WTC11 (cell line): ENCODE measurements at regions not wholly inside any gene's neighbourhood (a gene's known extent, or its start where the extent isn't known, plus 50 kb on each side); places are given as distances from the start of the nearest gene placed in this dataset.

ENCODE experiments used
- ATAC-seq: fragments of 200-7000 bp; cut with Tn5 transposase; 2 replicates; pipeline ENCODE4 v1.10.0; 2021; ENCODE audit warnings: mild to moderate bottlenecking, moderate library complexity
- CTCF ChIA-PET: fragments of 300-600 bp; sonication (Branson Sonifier 250); formaldehyde crosslinking; loops from one replicate; lab custom pipeline; 2021; ENCODE audit warnings: antibody characterized with exemption; lab: Charles Lee
- POLR2A ChIA-PET: fragments of 350-600 bp; sonication (Branson Sonifier 250); formaldehyde crosslinking; loops from one replicate; lab custom pipeline; 2021; ENCODE audit warnings: antibody characterized with exemption; lab: Charles Lee
- DNase-seq: peaks from one replicate; pipeline ENCODE4 v3.0.0; 2021; ENCODE audit warnings: low spot score
- H3K27ac Mint-ChIP-seq: 2 replicates; pipeline ENCODE4 v1.8.0; 2021; ENCODE audit warnings: mixed read lengths
- H3K27me3 Mint-ChIP-seq: 2 replicates; pipeline ENCODE4 v1.8.0; 2021; ENCODE audit warnings: low read depth, mild to moderate bottlenecking, moderate library complexity, mixed read lengths
- H3K36me3 Mint-ChIP-seq: 2 replicates; pipeline ENCODE4 v1.8.0; 2021; ENCODE audit warnings: mixed read lengths
- H3K4me1 Mint-ChIP-seq: 2 replicates; pipeline ENCODE4 v1.8.0; 2022; ENCODE audit warnings: mixed read lengths
- H3K4me3 Mint-ChIP-seq: 2 replicates; pipeline ENCODE4 v1.8.0; 2021; ENCODE audit warnings: mild to moderate bottlenecking, moderate library complexity, mixed read lengths
- H3K9me3 Mint-ChIP-seq: 2 replicates; pipeline ENCODE4 v1.8.0; 2021; ENCODE audit warnings: mixed read lengths
- ATF1 ChIP-seq: sonication (generic); formaldehyde crosslinking; IDR thresholded peaks from 2 replicates; pipeline ENCODE4 v1.8.1; 2023; ENCODE audit warnings: mild to moderate bottlenecking, moderate library complexity, missing genetic modification reagents
- CBFB ChIP-seq: sonication (generic); formaldehyde crosslinking; IDR thresholded peaks from 2 replicates; pipeline ENCODE4 v1.8.1; 2022; ENCODE audit warnings: mild to moderate bottlenecking, low read depth, missing genetic modification reagents
- ETV6 ChIP-seq: sonication (generic); formaldehyde crosslinking; IDR thresholded peaks from 2 replicates; pipeline ENCODE4 v1.8.1; 2022; ENCODE audit warnings: mild to moderate bottlenecking, missing genetic modification reagents
- GRHL2 ChIP-seq: fragments of 250-450 bp; sonication (Bioruptor Pico); IDR thresholded peaks from 2 replicates; pipeline ENCODE4 v1.8.0; 2022; ENCODE audit warnings: mild to moderate bottlenecking, moderate library complexity; ENCODE audit not compliant: insufficient replicate concordance, severe bottlenecking
- GTF2I ChIP-seq: fragments of 250-450 bp; sonication (Bioruptor Pico); conservative IDR thresholded peaks from 2 replicates; pipeline ENCODE4 v1.4.0; 2021; ENCODE audit warnings: mild to moderate bottlenecking
- NFE2L1 ChIP-seq: sonication (generic); formaldehyde crosslinking; IDR thresholded peaks from 2 replicates; pipeline ENCODE4 v1.8.1; 2023; ENCODE audit warnings: missing genetic modification reagents
- NR1H2 ChIP-seq: sonication (generic); formaldehyde crosslinking; IDR thresholded peaks from 2 replicates; pipeline ENCODE4 v1.9.0; 2021; ENCODE audit warnings: mild to moderate bottlenecking, moderate library complexity, missing genetic modification reagents
- OVOL2 ChIP-seq: fragments of 250-450 bp; sonication (Bioruptor Pico); IDR thresholded peaks from 2 replicates; pipeline ENCODE4 v1.9.0; 2021; ENCODE audit warnings: mild to moderate bottlenecking, borderline replicate concordance
- RELA ChIP-seq: sonication (generic); formaldehyde crosslinking; IDR thresholded peaks from 2 replicates; pipeline ENCODE4 v1.8.1; 2022; ENCODE audit warnings: missing genetic modification reagents, mild to moderate bottlenecking, borderline replicate concordance
- RORB ChIP-seq: fragments of 250-450 bp; sonication (Bioruptor Pico); IDR thresholded peaks from 2 replicates; pipeline ENCODE4 v1.9.0; 2021; ENCODE audit warnings: mild to moderate bottlenecking
- TEAD1 ChIP-seq: sonication (generic); formaldehyde crosslinking; IDR thresholded peaks from 2 replicates; pipeline ENCODE4 v1.8.0; 2022; ENCODE audit warnings: mild to moderate bottlenecking, missing genetic modification reagents
- TP53 ChIP-seq: sonication (generic); formaldehyde crosslinking; IDR thresholded peaks from 2 replicates; pipeline ENCODE4 v1.8.1; 2023; ENCODE audit warnings: mild to moderate bottlenecking, missing genetic modification reagents
- ZNF263 ChIP-seq: sonication (generic); formaldehyde crosslinking; IDR thresholded peaks from 2 replicates; pipeline ENCODE4 v1.8.1; 2022; ENCODE audit warnings: low read depth, mild to moderate bottlenecking, moderate library complexity, missing genetic modification reagents
- ZNF317 ChIP-seq: sonication (generic); formaldehyde crosslinking; IDR thresholded peaks from 2 replicates; pipeline ENCODE4 v1.8.1; 2023; ENCODE audit warnings: low read depth, mild to moderate bottlenecking, moderate library complexity, missing genetic modification reagents, borderline replicate concordance
- TF ChIP-seq, protein P1 (sequence below): sonication (generic); formaldehyde crosslinking; IDR thresholded peaks from 2 replicates; pipeline ENCODE4 v1.8.1; 2022; ENCODE audit warnings: low read depth, missing genetic modification reagents, borderline replicate concordance
- TF ChIP-seq, protein P2 (sequence below): fragments of 250-450 bp; sonication (Bioruptor Pico); IDR thresholded peaks from 2 replicates; pipeline ENCODE4 v1.9.0; 2021; ENCODE audit warnings: mild to moderate bottlenecking, borderline replicate concordance
- TF ChIP-seq, protein P3 (sequence below): sonication (generic); formaldehyde crosslinking; IDR thresholded peaks from 2 replicates; pipeline ENCODE4 v1.8.1; 2023; ENCODE audit warnings: mild to moderate bottlenecking, missing genetic modification reagents, moderate library complexity
- TF ChIP-seq, protein P4 (sequence below): sonication (generic); formaldehyde crosslinking; IDR thresholded peaks from 2 replicates; pipeline ENCODE4 v1.8.0; 2022; ENCODE audit warnings: mild to moderate bottlenecking, missing genetic modification reagents
- TF ChIP-seq, protein P5 (sequence below): sonication (generic); formaldehyde crosslinking; IDR thresholded peaks from 2 replicates; pipeline ENCODE4 v1.8.1; 2023; ENCODE audit warnings: mild to moderate bottlenecking, missing genetic modification reagents, moderate library complexity
- TF ChIP-seq, protein P6 (sequence below): sonication (generic); formaldehyde crosslinking; IDR thresholded peaks from 2 replicates; pipeline ENCODE4 v1.8.1; 2022; ENCODE audit warnings: missing genetic modification reagents, borderline replicate concordance

DNA sequence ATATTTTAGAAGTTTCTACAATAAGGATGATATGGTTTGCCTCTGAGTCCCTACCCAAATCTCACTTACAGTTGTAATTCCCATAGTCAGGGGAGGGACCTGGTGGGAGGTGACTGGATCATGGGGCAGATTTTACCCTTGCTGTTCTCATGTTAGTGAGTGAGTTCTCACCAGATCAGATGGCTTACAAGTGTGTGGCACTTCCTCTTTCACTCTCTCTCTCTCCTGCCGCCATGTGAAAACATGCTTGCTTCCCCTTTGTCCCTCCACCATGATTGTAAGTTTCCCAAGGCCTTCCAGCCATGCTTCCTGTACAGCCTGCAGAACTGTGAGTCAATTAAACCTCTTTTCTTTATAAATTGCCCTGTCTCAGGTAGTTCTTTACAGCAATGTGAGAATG is 527.5 kb upstream of the ID4 start (continued):
- TF ChIP-seq, protein P1, sequence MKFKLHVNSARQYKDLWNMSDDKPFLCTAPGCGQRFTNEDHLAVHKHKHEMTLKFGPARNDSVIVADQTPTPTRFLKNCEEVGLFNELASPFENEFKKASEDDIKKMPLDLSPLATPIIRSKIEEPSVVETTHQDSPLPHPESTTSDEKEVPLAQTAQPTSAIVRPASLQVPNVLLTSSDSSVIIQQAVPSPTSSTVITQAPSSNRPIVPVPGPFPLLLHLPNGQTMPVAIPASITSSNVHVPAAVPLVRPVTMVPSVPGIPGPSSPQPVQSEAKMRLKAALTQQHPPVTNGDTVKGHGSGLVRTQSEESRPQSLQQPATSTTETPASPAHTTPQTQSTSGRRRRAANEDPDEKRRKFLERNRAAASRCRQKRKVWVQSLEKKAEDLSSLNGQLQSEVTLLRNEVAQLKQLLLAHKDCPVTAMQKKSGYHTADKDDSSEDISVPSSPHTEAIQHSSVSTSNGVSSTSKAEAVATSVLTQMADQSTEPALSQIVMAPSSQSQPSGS, result no peak
- TF ChIP-seq GTF2I (CRISPR knock-in tag) (no peak), ATF1 (CRISPR knock-in tag) (no peak)
- TF ChIP-seq, protein P2, sequence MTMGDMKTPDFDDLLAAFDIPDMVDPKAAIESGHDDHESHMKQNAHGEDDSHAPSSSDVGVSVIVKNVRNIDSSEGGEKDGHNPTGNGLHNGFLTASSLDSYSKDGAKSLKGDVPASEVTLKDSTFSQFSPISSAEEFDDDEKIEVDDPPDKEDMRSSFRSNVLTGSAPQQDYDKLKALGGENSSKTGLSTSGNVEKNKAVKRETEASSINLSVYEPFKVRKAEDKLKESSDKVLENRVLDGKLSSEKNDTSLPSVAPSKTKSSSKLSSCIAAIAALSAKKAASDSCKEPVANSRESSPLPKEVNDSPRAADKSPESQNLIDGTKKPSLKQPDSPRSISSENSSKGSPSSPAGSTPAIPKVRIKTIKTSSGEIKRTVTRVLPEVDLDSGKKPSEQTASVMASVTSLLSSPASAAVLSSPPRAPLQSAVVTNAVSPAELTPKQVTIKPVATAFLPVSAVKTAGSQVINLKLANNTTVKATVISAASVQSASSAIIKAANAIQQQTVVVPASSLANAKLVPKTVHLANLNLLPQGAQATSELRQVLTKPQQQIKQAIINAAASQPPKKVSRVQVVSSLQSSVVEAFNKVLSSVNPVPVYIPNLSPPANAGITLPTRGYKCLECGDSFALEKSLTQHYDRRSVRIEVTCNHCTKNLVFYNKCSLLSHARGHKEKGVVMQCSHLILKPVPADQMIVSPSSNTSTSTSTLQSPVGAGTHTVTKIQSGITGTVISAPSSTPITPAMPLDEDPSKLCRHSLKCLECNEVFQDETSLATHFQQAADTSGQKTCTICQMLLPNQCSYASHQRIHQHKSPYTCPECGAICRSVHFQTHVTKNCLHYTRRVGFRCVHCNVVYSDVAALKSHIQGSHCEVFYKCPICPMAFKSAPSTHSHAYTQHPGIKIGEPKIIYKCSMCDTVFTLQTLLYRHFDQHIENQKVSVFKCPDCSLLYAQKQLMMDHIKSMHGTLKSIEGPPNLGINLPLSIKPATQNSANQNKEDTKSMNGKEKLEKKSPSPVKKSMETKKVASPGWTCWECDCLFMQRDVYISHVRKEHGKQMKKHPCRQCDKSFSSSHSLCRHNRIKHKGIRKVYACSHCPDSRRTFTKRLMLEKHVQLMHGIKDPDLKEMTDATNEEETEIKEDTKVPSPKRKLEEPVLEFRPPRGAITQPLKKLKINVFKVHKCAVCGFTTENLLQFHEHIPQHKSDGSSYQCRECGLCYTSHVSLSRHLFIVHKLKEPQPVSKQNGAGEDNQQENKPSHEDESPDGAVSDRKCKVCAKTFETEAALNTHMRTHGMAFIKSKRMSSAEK, result no peak
- TF ChIP-seq, protein P3, sequence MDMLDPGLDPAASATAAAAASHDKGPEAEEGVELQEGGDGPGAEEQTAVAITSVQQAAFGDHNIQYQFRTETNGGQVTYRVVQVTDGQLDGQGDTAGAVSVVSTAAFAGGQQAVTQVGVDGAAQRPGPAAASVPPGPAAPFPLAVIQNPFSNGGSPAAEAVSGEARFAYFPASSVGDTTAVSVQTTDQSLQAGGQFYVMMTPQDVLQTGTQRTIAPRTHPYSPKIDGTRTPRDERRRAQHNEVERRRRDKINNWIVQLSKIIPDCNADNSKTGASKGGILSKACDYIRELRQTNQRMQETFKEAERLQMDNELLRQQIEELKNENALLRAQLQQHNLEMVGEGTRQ, result no peak

DNA sequence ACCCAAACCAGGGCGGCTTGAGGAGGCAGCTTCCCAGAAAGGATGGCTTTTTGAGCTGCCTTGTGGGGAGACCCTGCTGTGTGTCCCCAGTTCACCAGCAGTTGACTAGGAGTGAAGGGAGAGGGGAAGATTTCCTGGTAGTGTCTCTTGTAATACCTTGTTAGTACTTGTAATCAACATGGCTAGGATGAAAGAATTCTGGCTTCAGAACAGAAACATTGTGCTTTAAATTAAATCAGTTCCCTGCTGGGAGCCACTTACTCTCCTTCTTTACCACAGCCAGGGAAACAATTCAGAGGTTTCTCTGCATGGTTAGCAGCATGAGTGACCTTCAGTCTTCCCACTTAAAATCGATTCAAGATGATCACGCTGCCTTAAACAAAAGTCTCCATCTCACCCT is 525.4 kb upstream of the ID4 start:
- TF ChIP-seq ZNF317, result no peak
- Mint-ChIP-seq H3K9me3 (peaks cover 15% of the 10 kb centered on the region; the same call in 1 of the 2 replicates), H3K27ac (peak overlapping the region; percentile 97), H3K27me3 (peaks cover 62% of the 10 kb centered on the region), H3K4me3 (peak overlapping the region; percentile 54), H3K36me3 (no peaks in the 10 kb centered on the region), H3K4me1 (peaks cover 41% of the 10 kb centered on the region)
- DNase-seq (no peak), ATAC-seq (peak; percentile 62)
- ChIA-PET POLR2A (interaction anchor here (0.6 kb wide), 1 partner anchor 88 kb away, joined by 4 read pairs; no protein-coding TSS in a partner anchor), CTCF (interaction anchor here (1.3 to 1.5 kb wide), 2 partner anchors 121 to 287 kb away, joined by 3 read pairs; no protein-coding TSS in a partner anchor)

DNA sequence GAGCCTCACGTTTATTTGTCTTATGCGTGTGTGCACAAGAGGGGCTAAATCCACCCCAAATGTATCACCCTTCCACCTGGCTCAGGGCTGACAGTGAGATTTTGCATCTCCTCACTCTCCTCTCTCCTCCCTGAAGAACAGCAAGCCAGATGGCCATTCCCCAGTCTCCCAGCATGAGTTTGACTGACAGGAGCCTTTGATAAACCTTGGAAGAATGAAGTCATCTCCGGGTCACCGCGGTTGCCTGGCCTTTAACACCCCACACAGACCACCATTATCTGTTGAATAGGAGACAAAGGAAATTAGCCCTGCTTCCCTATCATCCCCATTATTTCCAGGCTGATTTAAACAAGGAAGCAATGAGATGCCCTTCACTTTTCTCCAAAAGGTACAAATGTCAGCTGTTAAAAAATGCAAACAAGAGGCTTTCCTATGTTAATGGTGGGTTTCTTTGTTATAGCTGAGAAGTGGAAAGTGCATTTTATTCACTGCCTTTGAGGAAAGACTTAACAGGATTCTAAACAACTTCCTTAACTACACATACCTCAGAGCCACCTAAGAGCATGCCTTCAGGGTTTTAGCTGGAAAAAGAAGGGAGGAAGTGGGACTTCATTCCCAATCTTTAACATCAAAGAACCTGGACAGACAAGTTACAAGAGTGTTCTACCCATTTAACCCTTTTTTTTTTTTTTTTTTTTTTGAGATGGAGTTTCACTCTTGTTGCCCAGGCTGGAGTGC is 524.8 kb upstream of the ID4 start:
- ChIA-PET POLR2A (interaction anchor here (0.6 kb wide), 1 partner anchor 1052 kb away, joined by 11 read pairs; no protein-coding TSS in a partner anchor), CTCF (interaction anchor here (0.7 to 1.5 kb wide), 3 partner anchors 120 to 288 kb away, joined by 3 to 4 read pairs (median 3); no protein-coding TSS in a partner anchor)
- Mint-ChIP-seq H3K9me3 (peaks cover 15% of the 10 kb centered on the region; the same call in 1 of the 2 replicates), H3K4me1 (peaks cover 41% of the 10 kb centered on the region), H3K36me3 (no peaks in the 10 kb centered on the region), H3K27ac (peak overlapping the region; percentile 97), H3K27me3 (peaks cover 60% of the 10 kb centered on the region), H3K4me3 (peak overlapping the region; percentile 54)
- peak; percentile 43 for DNase-seq
- ATAC-seq, result peak; percentile 85
- no peak for TF ChIP-seq RELA
- TF ChIP-seq ZNF317, result no peak
- TF ChIP-seq TP53, result 0 out of 2 replicates have a peak, but pooled peaks have one; percentile 35
- TF ChIP-seq CBFB (CRISPR knock-in tag), result no peak
- no peak for TF ChIP-seq OVOL2 (CRISPR knock-in tag)
- TF ChIP-seq, protein P4, sequence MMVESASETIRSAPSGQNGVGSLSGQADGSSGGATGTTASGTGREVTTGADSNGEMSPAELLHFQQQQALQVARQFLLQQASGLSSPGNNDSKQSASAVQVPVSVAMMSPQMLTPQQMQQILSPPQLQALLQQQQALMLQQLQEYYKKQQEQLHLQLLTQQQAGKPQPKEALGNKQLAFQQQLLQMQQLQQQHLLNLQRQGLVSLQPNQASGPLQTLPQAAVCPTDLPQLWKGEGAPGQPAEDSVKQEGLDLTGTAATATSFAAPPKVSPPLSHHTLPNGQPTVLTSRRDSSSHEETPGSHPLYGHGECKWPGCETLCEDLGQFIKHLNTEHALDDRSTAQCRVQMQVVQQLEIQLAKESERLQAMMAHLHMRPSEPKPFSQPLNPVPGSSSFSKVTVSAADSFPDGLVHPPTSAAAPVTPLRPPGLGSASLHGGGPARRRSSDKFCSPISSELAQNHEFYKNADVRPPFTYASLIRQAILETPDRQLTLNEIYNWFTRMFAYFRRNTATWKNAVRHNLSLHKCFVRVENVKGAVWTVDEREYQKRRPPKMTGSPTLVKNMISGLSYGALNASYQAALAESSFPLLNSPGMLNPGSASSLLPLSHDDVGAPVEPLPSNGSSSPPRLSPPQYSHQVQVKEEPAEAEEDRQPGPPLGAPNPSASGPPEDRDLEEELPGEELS (CRISPR knock-in tag), result 0 out of 2 replicates have a peak, but pooled peaks have one; percentile 26
- TF ChIP-seq, protein P5, sequence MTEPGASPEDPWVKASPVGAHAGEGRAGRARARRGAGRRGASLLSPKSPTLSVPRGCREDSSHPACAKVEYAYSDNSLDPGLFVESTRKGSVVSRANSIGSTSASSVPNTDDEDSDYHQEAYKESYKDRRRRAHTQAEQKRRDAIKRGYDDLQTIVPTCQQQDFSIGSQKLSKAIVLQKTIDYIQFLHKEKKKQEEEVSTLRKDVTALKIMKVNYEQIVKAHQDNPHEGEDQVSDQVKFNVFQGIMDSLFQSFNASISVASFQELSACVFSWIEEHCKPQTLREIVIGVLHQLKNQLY (CRISPR knock-in tag), result no peak
- TF ChIP-seq TEAD1 (CRISPR knock-in tag), result peak; percentile 14; the same call in 1 of the 2 replicates
- TF ChIP-seq NR1H2 (CRISPR knock-in tag), result no peak
- TF ChIP-seq, protein P6, sequence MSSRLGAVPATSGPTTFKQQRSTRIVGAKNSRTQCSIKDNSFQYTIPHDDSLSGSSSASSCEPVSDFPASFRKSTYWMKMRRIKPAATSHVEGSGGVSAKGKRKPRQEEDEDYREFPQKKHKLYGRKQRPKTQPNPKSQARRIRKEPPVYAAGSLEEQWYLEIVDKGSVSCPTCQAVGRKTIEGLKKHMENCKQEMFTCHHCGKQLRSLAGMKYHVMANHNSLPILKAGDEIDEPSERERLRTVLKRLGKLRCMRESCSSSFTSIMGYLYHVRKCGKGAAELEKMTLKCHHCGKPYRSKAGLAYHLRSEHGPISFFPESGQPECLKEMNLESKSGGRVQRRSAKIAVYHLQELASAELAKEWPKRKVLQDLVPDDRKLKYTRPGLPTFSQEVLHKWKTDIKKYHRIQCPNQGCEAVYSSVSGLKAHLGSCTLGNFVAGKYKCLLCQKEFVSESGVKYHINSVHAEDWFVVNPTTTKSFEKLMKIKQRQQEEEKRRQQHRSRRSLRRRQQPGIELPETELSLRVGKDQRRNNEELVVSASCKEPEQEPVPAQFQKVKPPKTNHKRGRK (CRISPR knock-in tag), result no peak
- TF ChIP-seq ZNF263 (CRISPR knock-in tag), result no peak
- TF ChIP-seq ETV6, result 0 out of 2 replicates have a peak, but pooled peaks have one; percentile 57
- TF ChIP-seq GRHL2 (CRISPR knock-in tag), result no peak
- no peak for TF ChIP-seq RORB (CRISPR knock-in tag)
- no peak for TF ChIP-seq NFE2L1 (CRISPR knock-in tag)
- no peak for TF ChIP-seq GTF2I (CRISPR knock-in tag)
